K562 (cell line): ENCODE measurements at regions not wholly inside any gene's neighbourhood (a gene's known extent, or its start where the extent isn't known, plus 50 kb on each side); places are given as distances from the start of the nearest gene placed in this dataset.

Experiments
- ATAC-seq: fragments of 200-7000 bp; cut with Tn5 transposase; 3 replicates; pipeline ENCODE4 v1.9.1; 2020; ENCODE audit warnings: moderate library complexity
- BruUV-seq: library from RNA; stranded (reverse); fragments of 400-500 nt; replicated peaks from 2 replicates; lab custom pipeline; 2021; lab: Mats Ljungman, UMichigan
- CTCF ChIA-PET: fragments of 300-600 bp; formaldehyde crosslinking; extraction: SDS; loops from one replicate; lab custom pipeline; 2021; ENCODE audit warnings: low intra/inter-chr PET ratio; lab: Yijun Ruan, JAX
- POLR2A ChIA-PET: fragments of 300-600, 350-650 bp; sonication (Branson Sonifier 250); formaldehyde crosslinking; extraction: SDS; loops from one replicate; lab custom pipeline; 2021; ENCODE audit warnings: antibody characterized with exemption, inconsistent platforms; lab: Yijun Ruan, JAX
- DNase-seq, 4 experiments: peaks; one replicate each; pipeline versions ENCODE4 v3.0.0 to v3.0.0-alpha.2; 2011 to 2018; ENCODE audit warnings: low spot score in 3 of 4, mixed read lengths in 3 of 4; ENCODE audit errors: extremely low read depth in 1 of 4
- FAIRE-seq: peaks from 2 replicates; lab custom pipeline; 2011; peaks lifted over from hg19 to GRCh38; lab: Jason Lieb, UNC
- H2AFZ ChIP-seq: 2 replicates; pipeline ENCODE4 v1.6.0; 2011; ENCODE audit warnings: low read depth, low read length, control low read depth, inconsistent platforms
- H3K27ac ChIP-seq: fragments of 200-600 bp; 3 replicates; pipeline ENCODE4 v1.8.0; 2011; ENCODE audit warnings: low read depth, mild to moderate bottlenecking, control low read depth, inconsistent platforms, low read length, moderate library complexity, mixed read lengths; ENCODE audit errors: extremely low read depth
- H3K27me3 ChIP-seq, 2 experiments: fragments of 300-600 bp in 1 of 2; 2 replicates in 1 of 2; 3 replicates in 1 of 2; pipeline versions ENCODE4 v1.6.0 to v1.8.0; 2011; ENCODE audit warnings: inconsistent platforms in 2 of 2, low read length in 2 of 2, mild to moderate bottlenecking in 1 of 2, mixed read lengths in 1 of 2, moderate library complexity in 1 of 2; ENCODE audit not compliant: control insufficient read depth in 2 of 2, insufficient read depth in 2 of 2
- H3K36me3 ChIP-seq: fragments of 300-600 bp; 3 replicates; pipeline ENCODE4 v1.8.0; 2011; ENCODE audit warnings: mild to moderate bottlenecking, low read length, inconsistent platforms; ENCODE audit not compliant: control insufficient read depth, insufficient read depth
- H3K4me1 ChIP-seq, 2 experiments: fragments of 200-600 bp in 1 of 2; replicated peaks in 1 of 2; 2 replicates in 1 of 2; 3 replicates in 1 of 2; pipeline versions ENCODE4 v1.5.1 to v1.8.0; 2011; ENCODE audit warnings: inconsistent platforms in 2 of 2, low read length in 2 of 2, mild to moderate bottlenecking in 1 of 2, mixed read lengths in 1 of 2, moderate library complexity in 1 of 2; ENCODE audit not compliant: control insufficient read depth in 2 of 2, insufficient read depth in 2 of 2
- H3K4me2 ChIP-seq: 2 replicates; pipeline ENCODE4 v1.6.1; 2011; ENCODE audit warnings: low read length, control low read depth, inconsistent platforms, mixed read lengths; ENCODE audit not compliant: insufficient read depth
- H3K4me3 ChIP-seq: fragments of 200-600 bp; sonication (generic), shearing (Covaris generic); 2 replicates; pipeline ENCODE4 v1.5.1; 2016; ENCODE audit warnings: control low read depth, inconsistent platforms
- H3K79me2 ChIP-seq: fragments of 200-600 bp; 3 replicates; pipeline ENCODE4 v1.8.0; 2011; ENCODE audit warnings: low read length, inconsistent platforms; ENCODE audit not compliant: control insufficient read depth, insufficient read depth
- H3K9ac ChIP-seq, 2 experiments: 2 replicates each; pipeline versions ENCODE4 v1.6.0 to v1.6.1; 2011; ENCODE audit warnings: low read depth in 2 of 2, low read length in 2 of 2, control low read depth in 1 of 2, inconsistent platforms in 1 of 2, mild to moderate bottlenecking in 1 of 2, mixed read lengths in 1 of 2; ENCODE audit not compliant: insufficient read depth in 1 of 2
- H3K9me1 ChIP-seq: one replicate; pipeline ENCODE4 v1.6.0; 2011; ENCODE audit warnings: inconsistent platforms, mild to moderate bottlenecking, low read length, moderate library complexity; ENCODE audit not compliant: control insufficient read depth, insufficient read depth
- H3K9me3 ChIP-seq: replicated peaks from 2 replicates; pipeline ENCODE4 v1.5.1; 2011; ENCODE audit warnings: low read depth, low read length, inconsistent platforms; ENCODE audit not compliant: control insufficient read depth, insufficient read depth
- H4K20me1 ChIP-seq: replicated peaks from 2 replicates; pipeline ENCODE4 v1.6.1; 2011; ENCODE audit warnings: low read length, inconsistent platforms, mixed read lengths; ENCODE audit not compliant: control insufficient read depth, insufficient read depth
- CHD4 ChIP-seq: fragments of 200-600 bp; sonication (generic); IDR thresholded peaks from 3 replicates; pipeline ENCODE4 v1.6.1; 2012; ENCODE audit warnings: low read depth, mild to moderate bottlenecking, mixed read lengths, low read length, inconsistent platforms; ENCODE audit not compliant: insufficient read depth, insufficient replicate concordance, poor library complexity, severe bottlenecking
- DDX20 ChIP-seq: fragments of 450-650 bp; IDR thresholded peaks from 2 replicates; pipeline ENCODE4 v1.6.1; 2016; ENCODE audit warnings: missing genetic modification characterization, low read depth, mild to moderate bottlenecking, missing compliant biosample characterization, moderate library complexity
- FOXK1 ChIP-seq: sonication (generic); formaldehyde crosslinking; IDR thresholded peaks from 2 replicates; pipeline ENCODE4 v1.8.0; 2022; ENCODE audit warnings: missing genetic modification reagents, mild to moderate bottlenecking, borderline replicate concordance
- FOXP1 ChIP-seq: sonication (generic); formaldehyde crosslinking; IDR thresholded peaks from 2 replicates; pipeline ENCODE4 v1.8.0; 2022; ENCODE audit warnings: mild to moderate bottlenecking, missing genetic modification reagents
- KDM4B ChIP-seq, 2 experiments: fragments of 450-650 bp in 1 of 2; sonication (generic) in 1 of 2; IDR thresholded peaks; 2 replicates each; pipeline ENCODE4 v1.6.1; 2016 to 2017; ENCODE audit warnings: borderline replicate concordance in 2 of 2, antibody characterized with exemption in 1 of 2, low read depth in 1 of 2, mild to moderate bottlenecking in 1 of 2
- MAX ChIP-seq: sonication (generic); formaldehyde crosslinking; IDR thresholded peaks from 2 replicates; pipeline ENCODE4 v1.9.0; 2022; ENCODE audit warnings: mild to moderate bottlenecking, missing genetic modification reagents
- NCOA6 ChIP-seq: fragments of 450-650 bp; IDR thresholded peaks from 2 replicates; pipeline ENCODE4 v1.6.1; 2017; ENCODE audit warnings: mild to moderate bottlenecking
- NRF1 ChIP-seq, 2 experiments: fragments of 450-650 bp; IDR thresholded peaks in 1 of 2; conservative IDR thresholded peaks in 1 of 2; 2 replicates each; pipeline ENCODE4 v1.6.1; 2014; ENCODE audit warnings: mild to moderate bottlenecking in 2 of 2
- RERE ChIP-seq: sonication (generic); formaldehyde crosslinking; IDR thresholded peaks from 2 replicates; pipeline ENCODE4 v1.8.0; 2023; ENCODE audit warnings: missing genetic modification reagents, mild to moderate bottlenecking, borderline replicate concordance
- RHOXF2B ChIP-seq: fragments of 250-450 bp; sonication (Bioruptor Pico); conservative IDR thresholded peaks from 2 replicates; pipeline ENCODE4 v1.5.1; 2021
- ZFP1 ChIP-seq: fragments of 450-650 bp; formaldehyde crosslinking; IDR thresholded peaks from 2 replicates; pipeline ENCODE4 v1.4.0; 2020; ENCODE audit warnings: mild to moderate bottlenecking, mixed read lengths
- ZNF224 ChIP-seq: sonication (generic); formaldehyde crosslinking; IDR thresholded peaks from 2 replicates; pipeline ENCODE4 v1.8.0; 2022; ENCODE audit warnings: mild to moderate bottlenecking, missing genetic modification reagents
- ZNF655 ChIP-seq: fragments of 250-450 bp; sonication (Bioruptor Pico); IDR thresholded peaks from 2 replicates; pipeline ENCODE4 v1.5.0; 2021
- WGBS: fragments of 100-300 bp; shearing (Covaris generic); methylation state at CpG from one replicate; pipeline ENCODE4 v1.1.6; 2016; ENCODE audit warnings: low coverage, mixed read lengths; ENCODE audit not compliant: insufficient coverage; ENCODE audit errors: missing lambda C conversion rate; 5-methylcytosine and 5-hydroxymethylcytosine counted together
- in situ Hi-C: fragments of 300-500 bp; cut with MboI; formaldehyde crosslinking; loops from 4 replicates; pipeline ENCODE4 v1.15.0; 2018; ENCODE audit warnings: inconsistent platforms, mixed read lengths
- intact Hi-C: fragments of 100-400 bp; cut with micrococcal nuclease; formaldehyde crosslinking; loops from 2 replicates; pipeline ENCODE4 v1.14.2; 2022
- TF ChIP-seq, protein P1 (sequence below): fragments of 450-650 bp; conservative IDR thresholded peaks from 2 replicates; pipeline ENCODE4 v1.6.1; 2016; ENCODE audit warnings: missing genetic modification characterization, low read depth, mild to moderate bottlenecking, missing compliant biosample characterization, moderate library complexity

DNA sequence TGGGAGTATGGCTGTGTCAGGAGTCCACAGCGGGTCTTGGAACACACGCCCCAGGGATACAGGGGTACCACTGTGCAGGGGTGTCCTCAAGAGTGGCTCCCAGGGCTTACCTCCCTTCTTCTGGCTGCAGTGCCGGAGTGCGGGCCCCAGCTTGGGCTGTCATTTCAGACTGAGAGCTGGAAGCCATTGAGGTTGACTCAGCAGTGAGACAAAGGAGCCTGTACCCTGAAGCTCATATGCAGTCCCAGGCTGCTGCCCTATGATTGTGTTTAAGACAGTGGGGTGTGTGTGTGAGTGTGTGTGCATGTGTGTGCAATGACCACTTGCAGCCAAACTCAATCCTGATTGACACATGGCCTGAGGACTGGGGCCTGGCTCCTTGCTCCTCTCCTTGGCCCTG is 167.7 kb upstream of the AFDN start (continued):
- no peak for TF ChIP-seq RERE (CRISPR knock-in tag)
- no peak for TF ChIP-seq NRF1 (conservative IDR thresholded peaks at IDR 0.05 in 1 of 2, IDR thresholded peaks at IDR 0.05 in 1 of 2)
- no peak for TF ChIP-seq ZNF224
- TF ChIP-seq FOXP1, result no peak

- Histone ChIP-seq H3K9me1 (no peaks in the 10 kb centered on the region), H3K9ac (no peak overlapping the region), H3K79me2 (no peaks in the 10 kb centered on the region), H2AFZ (no peak overlapping the region), H3K27ac (no peak overlapping the region), H3K4me3 (no peak overlapping the region), H3K36me3 (no peaks in the 10 kb centered on the region), H4K20me1 (peaks cover 8% of the 10 kb centered on the region; the same call in 1 of the 2 replicates), H3K4me2 (no peak overlapping the region), H3K9me3 (no peaks in the 10 kb centered on the region), H3K4me1 (no peaks in the 10 kb centered on the region; a peak in 1 of 5 replicates), H3K27me3 (peaks cover 24 to 51% of the 10 kb centered on the region in 2 experiments)
- intact Hi-C loops (no loop called here), in situ Hi-C loops (no loop called here)
- no peak for ATAC-seq
- BruUV-seq, result no TSS peak
- no peak for DNase-seq
- 1% methylated on average over 4 of the region's 4 CpGs for WGBS
- CTCF ChIA-PET, result no interaction called here
- POLR2A ChIA-PET, result no interaction called here
- no peak for FAIRE-seq
- TF ChIP-seq FOXK1 (CRISPR knock-in tag), result no peak
- TF ChIP-seq ZFP1 (CRISPR knock-in tag), result no peak
- no peak for TF ChIP-seq DDX20 (tag)
- TF ChIP-seq NCOA6, result no peak
- TF ChIP-seq MAX, result no peak
- no peak for TF ChIP-seq KDM4B (IDR thresholded peaks at IDR 0.05; ENCODE audit: borderline replicate concordance in 2 of 2, low read depth in 1 of 2)
- TF ChIP-seq RHOXF2B, result no peak
- no peak for TF ChIP-seq CHD4
- TF ChIP-seq ZNF655 (CRISPR knock-in tag), result no peak
- TF ChIP-seq, protein P1, sequence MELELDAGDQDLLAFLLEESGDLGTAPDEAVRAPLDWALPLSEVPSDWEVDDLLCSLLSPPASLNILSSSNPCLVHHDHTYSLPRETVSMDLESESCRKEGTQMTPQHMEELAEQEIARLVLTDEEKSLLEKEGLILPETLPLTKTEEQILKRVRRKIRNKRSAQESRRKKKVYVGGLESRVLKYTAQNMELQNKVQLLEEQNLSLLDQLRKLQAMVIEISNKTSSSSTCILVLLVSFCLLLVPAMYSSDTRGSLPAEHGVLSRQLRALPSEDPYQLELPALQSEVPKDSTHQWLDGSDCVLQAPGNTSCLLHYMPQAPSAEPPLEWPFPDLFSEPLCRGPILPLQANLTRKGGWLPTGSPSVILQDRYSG (tag), result no peak
Measured at GRCh38 chr6:167660424-167660823, 166.3 kb upstream of the AFDN start.
